GM21423 (cell line): ENCODE measurements at regions not wholly inside any gene's neighbourhood (a gene's known extent, or its start where the extent isn't known, plus 50 kb on each side); places are given as distances from the start of the nearest gene placed in this dataset.

Experiments used
- ATAC-seq: cut with Tn5 transposase; IDR thresholded peaks from one replicate; pipeline ENCODE4 v1.9.1; 2021; ENCODE audit warnings: mild to moderate bottlenecking, moderate library complexity; ENCODE audit not compliant: unreplicated experiment

DNA sequence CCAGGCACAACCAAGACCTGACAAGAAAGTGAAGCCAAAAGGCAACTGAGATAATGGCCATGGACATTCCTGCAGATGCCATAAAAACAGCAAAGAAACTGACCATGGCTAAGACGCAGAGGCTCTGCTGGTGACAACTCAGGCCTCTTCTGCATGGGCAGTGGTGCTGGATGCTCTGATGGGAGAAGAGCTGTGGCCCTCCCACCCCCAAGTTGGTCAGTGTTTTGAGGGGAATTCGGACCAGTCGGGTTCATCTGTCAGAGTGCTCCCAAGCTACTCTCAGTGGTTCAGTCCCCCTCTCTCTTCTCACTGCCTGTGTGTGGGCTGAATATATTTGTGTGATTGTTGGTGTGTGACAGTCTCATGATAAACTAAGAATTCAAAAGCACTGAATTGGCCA lies 79.0 kb upstream of the GPR26 start:
- no peak for ATAC-seq

- ATAC-seq: no peak
Observed at GRCh38 chr10:123588386-123588914, 77.7 kb upstream of the GPR26 start.

DNA sequence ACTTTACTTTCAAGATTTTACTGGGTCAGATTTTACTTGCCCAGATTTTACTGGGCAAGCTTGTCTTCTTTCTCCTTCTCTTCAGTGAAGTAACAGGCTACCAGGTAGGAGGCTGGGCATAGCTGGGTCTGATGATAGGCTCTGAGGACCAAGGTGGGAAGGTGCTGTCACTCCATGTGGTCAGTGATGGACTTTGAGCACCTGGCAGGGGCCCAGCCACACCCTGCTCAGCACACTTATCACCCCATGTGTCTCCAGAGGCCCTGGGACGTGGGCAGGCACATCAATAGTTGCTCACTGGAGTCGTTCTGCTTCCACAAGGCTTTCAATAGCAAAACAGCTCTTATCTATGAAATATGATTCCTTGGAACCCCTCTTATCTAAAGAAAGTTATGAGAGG lies 70.5 kb upstream of the GPR26 start:
- ATAC-seq: no peak

- ATAC-seq: no peak
Observed at GRCh38 chr10:123597676-123598075, 68.5 kb upstream of the GPR26 start.

DNA sequence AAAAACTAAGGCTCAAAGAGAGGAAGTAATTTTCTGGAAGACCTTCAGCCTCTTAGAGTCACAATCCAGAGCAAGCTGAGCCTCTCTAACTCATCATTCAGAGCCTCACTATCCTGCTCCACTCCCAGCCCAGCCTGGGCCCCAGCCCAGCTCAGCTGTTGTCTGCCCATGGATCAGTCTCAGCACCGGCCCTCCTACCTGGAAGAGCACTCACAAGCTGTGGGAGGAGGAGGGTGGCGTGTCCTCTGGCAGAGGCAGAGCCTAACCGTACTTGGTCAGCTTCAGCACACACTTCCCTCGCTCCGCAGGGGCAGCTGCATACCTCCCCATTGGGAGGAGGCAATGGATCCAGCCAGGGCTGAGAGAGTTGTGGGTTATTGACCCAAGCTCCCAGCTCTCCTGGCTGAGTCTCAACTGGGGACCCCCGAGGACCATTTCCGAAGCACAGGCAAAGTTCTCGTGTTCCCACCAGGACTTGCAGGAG lies 66.7 kb upstream of the GPR26 start:
- no peak for ATAC-seq

GRCh38 chr10:123600177-123600576 lies 66.0 kb upstream of the GPR26 start:
- ATAC-seq: no peak

GRCh38 chr10:123603130-123603529 lies 63.0 kb upstream of the GPR26 start:
- no peak for ATAC-seq

DNA sequence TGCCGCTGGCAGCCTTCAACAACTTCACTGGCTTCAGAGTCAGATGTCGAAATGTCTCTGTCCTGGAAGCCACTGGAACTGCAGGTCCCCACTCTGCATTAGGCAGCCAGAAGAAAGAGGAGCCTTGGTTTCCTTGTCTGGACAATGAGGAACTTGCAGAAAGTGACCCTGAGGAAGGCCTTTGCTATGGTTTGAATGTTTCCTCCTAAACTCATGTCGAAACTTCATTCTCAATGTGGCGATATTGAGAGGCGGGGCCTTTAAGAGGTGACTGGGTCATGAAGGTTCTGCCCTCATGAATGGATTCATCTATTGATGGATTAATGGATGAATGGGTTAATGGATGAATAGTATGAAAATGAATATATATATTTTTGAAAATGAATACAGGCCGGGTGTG lies 61.6 kb upstream of the GPR26 start:
- ATAC-seq: no peak

DNA sequence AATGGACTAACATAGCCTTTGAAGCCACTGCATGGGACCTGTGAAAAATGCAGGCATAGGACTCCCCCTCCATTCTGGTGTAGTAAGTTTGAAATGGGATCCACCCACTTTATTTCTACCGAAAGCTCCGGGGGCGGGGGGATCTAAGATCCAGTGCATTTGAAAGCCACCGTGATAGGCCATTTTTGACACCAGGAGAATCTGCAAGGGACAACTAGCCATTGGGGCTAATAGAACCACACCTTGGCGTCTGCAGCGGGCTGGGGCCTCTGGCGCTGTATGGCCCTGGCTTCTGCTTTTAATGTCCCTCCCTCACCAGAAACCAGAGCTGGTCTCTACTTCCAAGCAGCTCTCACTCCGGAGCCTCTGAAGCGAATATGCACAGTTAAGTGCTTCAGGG lies 60.1 kb upstream of the GPR26 start:
- no peak for ATAC-seq

DNA sequence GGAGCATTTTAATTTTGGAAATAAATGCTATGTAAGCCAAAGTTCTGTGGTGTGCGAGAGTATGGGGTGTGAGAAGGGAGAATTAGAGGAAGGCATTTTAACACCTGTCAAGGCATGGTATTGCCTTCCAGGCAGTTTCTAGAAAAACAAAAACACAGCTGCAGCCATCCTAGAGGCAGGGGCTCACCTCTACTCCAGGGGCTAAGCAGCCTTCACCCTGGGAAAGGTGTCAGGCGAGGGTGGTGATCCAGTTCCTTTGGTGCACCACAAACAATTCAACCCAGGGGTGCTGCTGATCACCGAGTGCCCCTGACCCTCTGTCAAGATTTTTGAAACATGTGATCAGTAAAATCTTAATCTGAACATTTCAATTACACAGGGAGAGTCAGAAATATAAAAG lies 59.2 kb upstream of the GPR26 start:
- no peak for ATAC-seq

DNA sequence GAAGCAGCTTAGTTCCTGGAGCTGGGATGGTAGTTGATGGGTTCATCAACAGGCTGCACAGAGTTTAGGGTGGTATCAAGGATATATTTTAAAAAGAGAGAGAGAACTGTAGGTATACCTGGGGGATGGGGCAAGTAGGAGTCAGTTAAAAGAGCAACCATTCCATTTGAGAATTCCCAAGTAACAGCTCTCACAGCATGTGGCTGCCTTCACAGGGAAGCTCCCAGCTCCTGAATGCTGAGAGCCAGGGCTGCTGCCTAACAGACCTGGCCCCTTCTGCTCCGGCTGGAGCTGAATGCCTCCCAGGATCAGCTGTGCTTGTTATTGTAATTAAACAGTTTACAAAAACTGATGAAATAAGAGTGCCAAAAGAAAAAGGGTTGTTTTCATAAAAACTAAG lies 58.8 kb upstream of the GPR26 start:
- no peak for ATAC-seq

- no peak for ATAC-seq
Observed at GRCh38 chr10:123608047-123608446, 58.1 kb upstream of the GPR26 start.

DNA sequence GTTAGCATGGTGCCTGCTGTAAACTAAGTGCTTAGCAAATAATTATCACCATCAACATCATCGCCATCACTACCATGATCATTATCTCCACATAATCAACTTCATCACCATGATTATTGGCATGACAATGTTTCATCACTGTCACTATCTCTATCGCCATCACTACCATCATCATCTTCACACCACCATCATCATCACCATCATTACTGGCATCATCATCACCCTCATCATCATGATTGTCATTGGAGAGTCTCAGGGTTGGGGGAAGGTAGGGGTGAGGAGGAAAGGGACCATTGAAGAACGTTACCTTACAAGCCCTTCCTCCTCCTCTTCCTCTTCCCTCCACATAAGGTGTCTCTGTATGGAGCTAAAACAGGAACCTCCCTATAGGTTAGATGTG lies 54.9 kb upstream of the GPR26 start:
- ATAC-seq: no peak

DNA sequence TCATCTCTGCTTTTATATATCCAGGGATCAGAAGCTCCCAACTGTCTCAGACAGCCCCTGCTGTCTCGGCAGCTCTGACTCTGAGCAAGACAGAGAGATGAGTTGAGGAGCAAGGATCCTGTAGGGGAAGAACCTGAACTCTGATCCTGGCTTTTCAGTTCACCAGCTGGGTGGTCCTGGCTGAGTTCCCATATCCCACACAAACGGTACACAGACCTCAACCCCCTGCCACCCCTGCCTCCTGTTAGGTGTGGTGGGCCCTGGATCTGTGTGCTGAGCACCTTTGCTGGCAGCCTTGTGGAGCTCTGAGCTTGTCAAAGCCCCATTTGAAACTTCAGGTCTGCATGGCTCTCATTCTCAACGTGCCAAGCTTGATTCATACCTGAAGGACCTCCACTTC lies 54.3 kb upstream of the GPR26 start:
- ATAC-seq: no peak

- ATAC-seq: no peak
Observed at GRCh38 chr10:123613346-123613850, 52.8 kb upstream of the GPR26 start.

GRCh38 chr10:123614888-123615287 lies 51.3 kb upstream of the GPR26 start:
- ATAC-seq: no peak
